ENCODE measurements at regions not wholly inside any gene's neighbourhood (a gene's known extent, or its start where the extent isn't known, plus 50 kb on each side); places are given as distances from the start of the nearest gene placed in this dataset.

DNA sequence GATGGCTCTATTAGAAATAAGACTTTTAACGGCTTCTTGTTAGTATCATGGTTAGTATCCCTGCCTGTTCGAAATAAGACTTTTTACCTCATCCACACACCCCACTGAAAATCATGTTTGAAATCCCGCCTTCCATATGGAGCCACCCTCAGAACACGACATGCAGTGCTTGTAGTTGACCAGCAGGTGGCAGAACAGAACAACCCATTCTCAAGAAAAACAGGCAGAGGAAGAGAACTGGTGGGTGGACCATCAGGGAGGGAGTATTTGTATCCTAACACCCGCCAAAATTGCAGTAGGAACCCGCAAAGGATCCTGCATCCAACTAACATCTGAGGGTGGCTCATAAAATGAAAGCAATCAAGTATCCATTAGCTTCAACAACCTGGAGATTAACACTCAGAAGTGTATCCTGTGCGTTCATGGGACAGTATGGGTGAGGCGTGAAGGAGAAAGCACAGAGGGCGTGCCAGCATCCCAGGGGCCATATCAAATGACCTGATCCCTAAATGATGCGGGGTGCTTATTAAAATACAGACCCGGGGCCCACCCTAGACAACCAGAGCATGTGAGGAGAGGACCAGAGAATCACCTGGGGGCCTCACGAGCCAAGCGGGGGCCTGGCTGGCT, 89.6 kb upstream of the NHSL1 start (continued):
- TF ChIP-seq, protein P1, sequence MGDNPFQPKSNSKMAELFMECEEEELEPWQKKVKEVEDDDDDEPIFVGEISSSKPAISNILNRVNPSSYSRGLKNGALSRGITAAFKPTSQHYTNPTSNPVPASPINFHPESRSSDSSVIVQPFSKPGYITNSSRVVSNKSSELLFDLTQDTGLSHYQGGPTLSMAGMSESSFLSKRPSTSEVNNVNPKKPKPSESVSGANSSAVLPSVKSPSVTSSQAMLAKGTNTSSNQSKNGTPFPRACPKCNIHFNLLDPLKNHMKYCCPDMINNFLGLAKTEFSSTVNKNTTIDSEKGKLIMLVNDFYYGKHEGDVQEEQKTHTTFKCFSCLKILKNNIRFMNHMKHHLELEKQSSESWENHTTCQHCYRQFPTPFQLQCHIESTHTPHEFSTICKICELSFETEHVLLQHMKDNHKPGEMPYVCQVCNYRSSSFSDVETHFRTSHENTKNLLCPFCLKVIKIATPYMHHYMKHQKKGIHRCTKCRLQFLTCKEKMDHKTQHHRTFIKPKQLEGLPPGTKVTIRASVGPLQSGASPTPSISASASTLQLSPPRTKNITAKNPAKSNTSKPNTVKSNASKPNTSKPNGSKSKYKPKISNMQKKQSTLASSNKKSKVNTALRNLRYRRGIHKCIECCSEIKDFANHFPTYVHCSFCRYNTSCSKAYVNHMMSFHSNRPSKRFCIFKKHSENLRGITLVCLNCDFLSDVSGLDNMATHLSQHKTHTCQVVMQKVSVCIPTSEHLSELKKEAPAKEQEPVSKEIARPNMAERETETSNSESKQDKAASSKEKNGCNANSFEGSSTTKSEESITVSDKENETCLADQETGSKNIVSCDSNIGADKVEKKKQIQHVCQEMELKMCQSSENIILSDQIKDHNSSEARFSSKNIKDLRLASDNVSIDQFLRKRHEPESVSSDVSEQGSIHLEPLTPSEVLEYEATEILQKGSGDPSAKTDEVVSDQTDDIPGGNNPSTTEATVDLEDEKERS (CRISPR knock-in tag; IDR thresholded peaks at IDR 0.05): no peak
- TF ChIP-seq SPEN (CRISPR knock-in tag; IDR thresholded peaks at IDR 0.05; ENCODE audit: low read depth) (no peak), KLF12 (CRISPR knock-in tag; IDR thresholded peaks at IDR 0.05; ENCODE audit: borderline replicate concordance) (no peak), CBX5 (CRISPR knock-in tag; IDR thresholded peaks at IDR 0.05; ENCODE audit: borderline replicate concordance) (0 out of 2 replicates have a peak, but pooled peaks have one; percentile 16), ZNF510 (CRISPR knock-in tag; IDR thresholded peaks at IDR 0.05; ENCODE audit: low read depth) (no peak), DMAP1 (CRISPR knock-in tag; IDR thresholded peaks at IDR 0.05) (no peak), KDM2A (CRISPR knock-in tag; IDR thresholded peaks at IDR 0.05; ENCODE audit: borderline replicate concordance, low read depth) (peak; percentile 31; the same call in 1 of the 2 replicates), EED (CRISPR knock-in tag; IDR thresholded peaks at IDR 0.05) (no peak), ZNF225 (CRISPR knock-in tag; IDR thresholded peaks at IDR 0.05) (no peak), ZNF629 (CRISPR knock-in tag; conservative IDR thresholded peaks at IDR 0.05) (peak; percentile 69; the same call in 1 of the 2 replicates), HOXA5 (CRISPR knock-in tag; IDR thresholded peaks at IDR 0.05) (no peak), MZF1 (CRISPR knock-in tag; IDR thresholded peaks at IDR 0.05; ENCODE audit: borderline replicate concordance) (no peak), IKZF4 (CRISPR knock-in tag; IDR thresholded peaks at IDR 0.05; ENCODE audit: borderline replicate concordance, low read depth, not compliant biosample characterization) (no peak), TBX2 (CRISPR knock-in tag; IDR thresholded peaks at IDR 0.05; ENCODE audit: borderline replicate concordance) (0 out of 2 replicates have a peak, but pooled peaks have one; percentile 10), ZNF772 (CRISPR knock-in tag; IDR thresholded peaks at IDR 0.05) (no peak), ZNF382 (CRISPR knock-in tag; IDR thresholded peaks at IDR 0.05; ENCODE audit: borderline replicate concordance) (no peak)
- TF ChIP-seq, protein P2, sequence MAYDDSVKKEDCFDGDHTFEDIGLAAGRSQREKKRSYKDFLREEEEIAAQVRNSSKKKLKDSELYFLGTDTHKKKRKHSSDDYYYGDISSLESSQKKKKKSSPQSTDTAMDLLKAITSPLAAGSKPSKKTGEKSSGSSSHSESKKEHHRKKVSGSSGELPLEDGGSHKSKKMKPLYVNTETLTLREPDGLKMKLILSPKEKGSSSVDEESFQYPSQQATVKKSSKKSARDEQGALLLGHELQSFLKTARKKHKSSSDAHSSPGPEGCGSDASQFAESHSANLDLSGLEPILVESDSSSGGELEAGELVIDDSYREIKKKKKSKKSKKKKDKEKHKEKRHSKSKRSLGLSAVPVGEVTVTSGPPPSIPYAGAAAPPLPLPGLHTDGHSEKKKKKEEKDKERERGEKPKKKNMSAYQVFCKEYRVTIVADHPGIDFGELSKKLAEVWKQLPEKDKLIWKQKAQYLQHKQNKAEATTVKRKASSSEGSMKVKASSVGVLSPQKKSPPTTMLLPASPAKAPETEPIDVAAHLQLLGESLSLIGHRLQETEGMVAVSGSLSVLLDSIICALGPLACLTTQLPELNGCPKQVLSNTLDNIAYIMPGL (CRISPR knock-in tag; IDR thresholded peaks at IDR 0.05; ENCODE audit: borderline replicate concordance in 1 of 2, low read depth in 1 of 2): peak in 1 of 2 experiments; percentile 47; a peak in 1 of 4 replicates
- TF ChIP-seq, protein P3, sequence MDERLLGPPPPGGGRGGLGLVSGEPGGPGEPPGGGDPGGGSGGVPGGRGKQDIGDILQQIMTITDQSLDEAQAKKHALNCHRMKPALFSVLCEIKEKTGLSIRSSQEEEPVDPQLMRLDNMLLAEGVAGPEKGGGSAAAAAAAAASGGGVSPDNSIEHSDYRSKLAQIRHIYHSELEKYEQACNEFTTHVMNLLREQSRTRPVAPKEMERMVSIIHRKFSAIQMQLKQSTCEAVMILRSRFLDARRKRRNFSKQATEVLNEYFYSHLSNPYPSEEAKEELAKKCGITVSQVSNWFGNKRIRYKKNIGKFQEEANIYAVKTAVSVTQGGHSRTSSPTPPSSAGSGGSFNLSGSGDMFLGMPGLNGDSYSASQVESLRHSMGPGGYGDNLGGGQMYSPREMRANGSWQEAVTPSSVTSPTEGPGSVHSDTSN (CRISPR knock-in tag; IDR thresholded peaks at IDR 0.05): no peak
- TF ChIP-seq, protein P4, sequence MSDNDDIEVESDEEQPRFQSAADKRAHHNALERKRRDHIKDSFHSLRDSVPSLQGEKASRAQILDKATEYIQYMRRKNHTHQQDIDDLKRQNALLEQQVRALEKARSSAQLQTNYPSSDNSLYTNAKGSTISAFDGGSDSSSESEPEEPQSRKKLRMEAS (IDR thresholded peaks at IDR 0.05): no peak; the same call in 1 of the 2 replicates
- TF ChIP-seq, protein P5, sequence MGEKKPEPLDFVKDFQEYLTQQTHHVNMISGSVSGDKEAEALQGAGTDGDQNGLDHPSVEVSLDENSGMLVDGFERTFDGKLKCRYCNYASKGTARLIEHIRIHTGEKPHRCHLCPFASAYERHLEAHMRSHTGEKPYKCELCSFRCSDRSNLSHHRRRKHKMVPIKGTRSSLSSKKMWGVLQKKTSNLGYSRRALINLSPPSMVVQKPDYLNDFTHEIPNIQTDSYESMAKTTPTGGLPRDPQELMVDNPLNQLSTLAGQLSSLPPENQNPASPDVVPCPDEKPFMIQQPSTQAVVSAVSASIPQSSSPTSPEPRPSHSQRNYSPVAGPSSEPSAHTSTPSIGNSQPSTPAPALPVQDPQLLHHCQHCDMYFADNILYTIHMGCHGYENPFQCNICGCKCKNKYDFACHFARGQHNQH (CRISPR knock-in tag; IDR thresholded peaks at IDR 0.05): 0 out of 2 replicates have a peak, but pooled peaks have one; percentile 39
- TF ChIP-seq, protein P6, sequence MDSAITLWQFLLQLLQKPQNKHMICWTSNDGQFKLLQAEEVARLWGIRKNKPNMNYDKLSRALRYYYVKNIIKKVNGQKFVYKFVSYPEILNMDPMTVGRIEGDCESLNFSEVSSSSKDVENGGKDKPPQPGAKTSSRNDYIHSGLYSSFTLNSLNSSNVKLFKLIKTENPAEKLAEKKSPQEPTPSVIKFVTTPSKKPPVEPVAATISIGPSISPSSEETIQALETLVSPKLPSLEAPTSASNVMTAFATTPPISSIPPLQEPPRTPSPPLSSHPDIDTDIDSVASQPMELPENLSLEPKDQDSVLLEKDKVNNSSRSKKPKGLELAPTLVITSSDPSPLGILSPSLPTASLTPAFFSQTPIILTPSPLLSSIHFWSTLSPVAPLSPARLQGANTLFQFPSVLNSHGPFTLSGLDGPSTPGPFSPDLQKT (CRISPR knock-in tag; IDR thresholded peaks at IDR 0.05; ENCODE audit: borderline replicate concordance): no peak
